B cell (primary cell): ENCODE measurements at regions not wholly inside any gene's neighbourhood (a gene's known extent, or its start where the extent isn't known, plus 50 kb on each side); places are given as distances from the start of the nearest gene placed in this dataset.

Experiments used
- ATAC-seq: fragments of 200-7000 bp; cut with Tn5 transposase; one replicate; pipeline ENCODE4 v1.10.0; 2021; ENCODE audit warnings: low read depth, mild to moderate bottlenecking, moderate number of reproducible peaks, moderate library complexity
- CTCF ChIA-PET: fragments of 350-600 bp; sonication (Branson Sonifier 250); formaldehyde crosslinking; loops from one replicate; lab custom pipeline; 2021; ENCODE audit warnings: antibody characterized with exemption, inconsistent platforms; lab: Charles Lee
- POLR2A ChIA-PET: fragments of 350-600 bp; sonication (Branson Sonifier 250); formaldehyde crosslinking; loops from one replicate; lab custom pipeline; 2021; ENCODE audit warnings: antibody characterized with exemption; lab: Charles Lee
- DNase-seq: peaks from one replicate; pipeline ENCODE4 v3.0.0; 2013
- H2AFZ ChIP-seq: 2 replicates; pipeline ENCODE4 v1.6.1; 2012; ENCODE audit warnings: mild to moderate bottlenecking, low read depth, low read length; ENCODE audit not compliant: insufficient read depth, poor library complexity, severe bottlenecking
- H3K27ac ChIP-seq, 2 donors: 1 replicate in 1 of 2; 2 replicates in 1 of 2; pipeline ENCODE4 v1.5.1; 2012 to 2013; ENCODE audit warnings: low read length in 2 of 2, mild to moderate bottlenecking in 2 of 2, moderate library complexity in 1 of 2
- H3K27me3 ChIP-seq, 4 experiments: fragments of 200-600 bp in 1 of 4; sonication (generic) in 1 of 4; replicated peaks in 1 of 4; 1 replicate in 2 of 4; 2 replicates in 2 of 4; pipeline versions ENCODE4 v1.6.1 to v1.7.0; 2013 to 2016; ENCODE audit warnings: low read length in 3 of 4, mild to moderate bottlenecking in 2 of 4, mixed read lengths in 1 of 4, moderate library complexity in 1 of 4; ENCODE audit not compliant: insufficient read depth in 4 of 4, control insufficient read depth in 3 of 4; ENCODE audit errors: control extremely low read depth in 1 of 4
- H3K36me3 ChIP-seq, 2 experiments: replicated peaks in 1 of 2; 1 replicate in 1 of 2; 2 replicates in 1 of 2; pipeline versions ENCODE4 v1.6.1 to v1.7.1; 2013; ENCODE audit warnings: low read length in 1 of 2; ENCODE audit not compliant: insufficient read depth in 2 of 2, control insufficient read depth in 1 of 2; ENCODE audit errors: control extremely low read depth in 1 of 2, extremely low read depth in 1 of 2
- H3K4me1 ChIP-seq, 2 donors: fragments of 200-600 bp in 1 of 2; sonication (generic) in 1 of 2; 1 replicate in 1 of 2; 2 replicates in 1 of 2; pipeline versions ENCODE4 v1.5.1 to v1.6.1; 2013 to 2017; ENCODE audit warnings: low read length in 2 of 2; ENCODE audit not compliant: control insufficient read depth in 2 of 2, insufficient read depth in 2 of 2
- H3K4me2 ChIP-seq: replicated peaks from 2 replicates; pipeline ENCODE3; 2012; ENCODE audit warnings: mild to moderate bottlenecking, low read depth, low read length; ENCODE audit not compliant: poor library complexity, severe bottlenecking
- H3K4me3 ChIP-seq, 5 experiments: fragments of 200-600 bp in 1 of 5; sonication (generic) in 1 of 5; 1 replicate in 3 of 5; 2 replicates in 2 of 5; pipeline versions ENCODE4 v1.5.1 to v1.7.0; 2011 to 2016; ENCODE audit warnings: low read length in 4 of 5, mild to moderate bottlenecking in 4 of 5, low read depth in 2 of 5, control low read depth in 1 of 5, moderate library complexity in 1 of 5; ENCODE audit not compliant: insufficient read depth in 1 of 5; ENCODE audit errors: control extremely low read depth in 1 of 5, extremely low read depth in 1 of 5
- H3K79me2 ChIP-seq: fragments of 200-600 bp; sonication (generic); one replicate; pipeline ENCODE4 v1.6.0; 2016; ENCODE audit warnings: low read length; ENCODE audit not compliant: control insufficient read depth, insufficient read depth
- H3K9ac ChIP-seq: fragments of 200-600 bp; sonication (generic); 2 replicates; pipeline ENCODE4 v1.6.1; 2017; ENCODE audit warnings: mild to moderate bottlenecking, low read length, moderate library complexity
- H3K9me3 ChIP-seq, 3 donors: one replicate each; pipeline versions ENCODE4 v1.6.1 to v1.7.1; 2013; ENCODE audit warnings: low read length in 2 of 3; ENCODE audit not compliant: control insufficient read depth in 2 of 3, insufficient read depth in 1 of 3; ENCODE audit errors: control extremely low read depth in 1 of 3
- H4K20me1 ChIP-seq: 2 replicates; pipeline ENCODE4 v1.6.0; 2012; ENCODE audit warnings: mild to moderate bottlenecking, low read length; ENCODE audit not compliant: insufficient read depth, control insufficient read depth, poor library complexity, severe bottlenecking
- H3K27ac Mint-ChIP-seq: one replicate; pipeline ENCODE4 v1.8.0; 2021; ENCODE audit warnings: mixed read lengths
- H3K27me3 Mint-ChIP-seq: one replicate; pipeline ENCODE4 v1.8.0; 2021; ENCODE audit warnings: mixed read lengths
- H3K4me1 Mint-ChIP-seq: one replicate; pipeline ENCODE4 v1.8.0; 2021; ENCODE audit warnings: mixed read lengths
- H3K4me3 Mint-ChIP-seq: one replicate; pipeline ENCODE4 v1.8.0; 2021; ENCODE audit warnings: mixed read lengths
- H3K9me3 Mint-ChIP-seq: one replicate; pipeline ENCODE4 v1.8.0; 2022; ENCODE audit warnings: mixed read lengths; ENCODE audit not compliant: insufficient read depth
- CTCF ChIP-seq: fragments of 200-600 bp; IDR thresholded peaks from one replicate; pipeline ENCODE4 v1.8.0; 2022; ENCODE audit warnings: antibody characterized with exemption, mild to moderate bottlenecking
- EZH2 ChIP-seq: IDR thresholded peaks from 2 replicates; pipeline ENCODE4 v1.6.1; 2012; ENCODE audit warnings: borderline replicate concordance, low read depth, mild to moderate bottlenecking, moderate library complexity, low read length; ENCODE audit not compliant: insufficient read depth, poor library complexity, severe bottlenecking
- WGBS: methylation state at CpG from one replicate; pipeline ENCODE4 v1.1.5; 2013; ENCODE audit warnings: missing lambda C conversion rate; ENCODE audit not compliant: insufficient coverage; 5-methylcytosine and 5-hydroxymethylcytosine counted together
- intact Hi-C: fragments of 100-400 bp; cut with micrococcal nuclease; formaldehyde crosslinking; loops from one replicate; pipeline ENCODE4 v1.10.0; 2022

DNA sequence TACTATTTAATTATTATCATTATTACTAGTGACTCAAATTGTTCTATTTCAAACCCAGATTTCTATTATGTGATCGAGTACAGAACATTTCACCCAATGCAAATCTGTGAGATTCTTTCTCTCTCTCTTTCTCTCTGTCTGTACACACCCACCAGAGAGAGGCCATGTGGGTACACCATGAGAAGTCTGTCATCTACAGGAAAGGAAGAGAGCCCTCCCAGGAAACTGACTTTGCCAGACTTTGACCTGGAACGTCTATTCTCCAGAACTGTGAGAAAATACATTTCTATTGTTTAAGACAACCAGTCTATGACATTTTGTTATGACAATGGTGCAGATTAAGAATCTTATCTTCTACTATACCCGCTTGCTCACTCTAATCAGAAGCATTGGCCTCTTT, 1091.6 kb downstream of the TTLL7 start:
- Histone ChIP-seq H3K36me3 (no peaks in the 10 kb centered on the region), H4K20me1 (no peaks in the 10 kb centered on the region), H3K9me3 (no peaks in the 10 kb centered on the region), H3K27me3 (no peaks in the 10 kb centered on the region), H3K27ac (no peak overlapping the region), H3K4me1 (no peaks in the 10 kb centered on the region), H3K9ac (no peak overlapping the region), H2AFZ (no peak overlapping the region), H3K4me3 (no peak overlapping the region), H3K79me2 (no peaks in the 10 kb centered on the region), H3K4me2 (no peak overlapping the region)
- Mint-ChIP-seq H3K4me3 (no peak overlapping the region), H3K27ac (no peak overlapping the region), H3K4me1 (no peaks in the 10 kb centered on the region), H3K27me3 (no peaks in the 10 kb centered on the region), H3K9me3 (no peaks in the 10 kb centered on the region)
- TF ChIP-seq CTCF: no peak
- no peak for TF ChIP-seq EZH2
- CTCF ChIA-PET: no interaction called here
- ATAC-seq: no peak
- intact Hi-C loops: no loop called here
- WGBS: no CpG with 5 or more reads among the region's 3 CpGs
- no peak for DNase-seq
- POLR2A ChIA-PET: no interaction called here

GRCh38 chr1:82903626-82904025, 1095.3 kb downstream of the TTLL7 start:
- no peaks in the 10 kb centered on the region for H3K79me2 ChIP-seq
- H3K27ac Mint-ChIP-seq: no peak overlapping the region
- no peaks in the 10 kb centered on the region for H3K27me3 Mint-ChIP-seq
- H3K4me3 Mint-ChIP-seq: no peak overlapping the region
- no peaks in the 10 kb centered on the region for H3K27me3 ChIP-seq
- no peak overlapping the region for H3K4me2 ChIP-seq
- ChIA-PET POLR2A (no interaction called here), CTCF (no interaction called here)
- H3K9me3 Mint-ChIP-seq: no peaks in the 10 kb centered on the region
- no peaks in the 10 kb centered on the region for H3K4me1 Mint-ChIP-seq
- no peak overlapping the region for H3K27ac ChIP-seq
- no peak for TF ChIP-seq CTCF
- H4K20me1 ChIP-seq: no peaks in the 10 kb centered on the region
- no peaks in the 10 kb centered on the region for H3K9me3 ChIP-seq
- H2AFZ ChIP-seq: no peak overlapping the region
- H3K9ac ChIP-seq: no peak overlapping the region
- H3K4me1 ChIP-seq: no peaks in the 10 kb centered on the region
- intact Hi-C loops: no loop called here
- ATAC-seq (no peak), DNase-seq (no peak)
- H3K36me3 ChIP-seq: no peaks in the 10 kb centered on the region
- WGBS: 80% methylated on average over 1 of the region's 4 CpGs
- no peak overlapping the region for H3K4me3 ChIP-seq
